Endodermal cell (in vitro differentiated cells): ENCODE measurements at regions not wholly inside any gene's neighbourhood (a gene's known extent, or its start where the extent isn't known, plus 50 kb on each side); places are given as distances from the start of the nearest gene placed in this dataset.

Experiments
- DNase-seq: peaks from one replicate; pipeline ENCODE4 v3.0.0-alpha.2; 2017
- H3K27ac ChIP-seq: 2 replicates; pipeline ENCODE4 v1.5.1; 2013; ENCODE audit warnings: mild to moderate bottlenecking, low read depth, low read length, moderate library complexity
- H3K27me3 ChIP-seq: 2 replicates; pipeline ENCODE4 v1.6.1; 2013; ENCODE audit warnings: mild to moderate bottlenecking, low read length, moderate library complexity; ENCODE audit not compliant: insufficient read depth, control insufficient read depth, poor library complexity, severe bottlenecking
- H3K36me3 ChIP-seq: 2 replicates; pipeline ENCODE4 v1.7.0; 2013; ENCODE audit warnings: mild to moderate bottlenecking, low read length, moderate library complexity; ENCODE audit not compliant: control insufficient read depth, insufficient read depth
- H3K4me1 ChIP-seq: one replicate; pipeline ENCODE4 v1.7.0; 2013; ENCODE audit warnings: low read length; ENCODE audit not compliant: control insufficient read depth, insufficient read depth
- H3K4me3 ChIP-seq: 2 replicates; pipeline ENCODE4 v1.5.1; 2013; ENCODE audit warnings: mild to moderate bottlenecking, low read length, moderate library complexity
- H3K9ac ChIP-seq: 2 replicates; pipeline ENCODE4 v1.6.1; 2013; ENCODE audit warnings: mild to moderate bottlenecking, low read length, moderate library complexity; ENCODE audit not compliant: poor library complexity, severe bottlenecking; ENCODE audit errors: extremely low read depth
- H3K9me3 ChIP-seq: 2 replicates; pipeline ENCODE4 v1.6.1; 2013; ENCODE audit warnings: mild to moderate bottlenecking, low read length, moderate library complexity; ENCODE audit not compliant: control insufficient read depth
- H3K27ac Mint-ChIP-seq: 2 replicates; pipeline ENCODE4 v1.8.0; 2020; ENCODE audit warnings: mixed read lengths
- H3K27me3 Mint-ChIP-seq: 2 replicates; pipeline ENCODE4 v1.8.0; 2021; ENCODE audit warnings: mild to moderate bottlenecking, mixed read lengths; ENCODE audit not compliant: insufficient read depth
- H3K36me3 Mint-ChIP-seq: 2 replicates; pipeline ENCODE4 v1.8.0; 2020; ENCODE audit warnings: low read depth, mixed read lengths
- H3K4me1 Mint-ChIP-seq: 2 replicates; pipeline ENCODE4 v1.8.0; 2020; ENCODE audit warnings: mixed read lengths
- H3K4me3 Mint-ChIP-seq: 2 replicates; pipeline ENCODE4 v1.8.0; 2020; ENCODE audit warnings: mild to moderate bottlenecking, moderate library complexity, mixed read lengths
- H3K9me3 Mint-ChIP-seq: 2 replicates; pipeline ENCODE4 v1.8.0; 2020; ENCODE audit warnings: mild to moderate bottlenecking, mixed read lengths
- WGBS, 2 experiments: methylation state at CpG; one replicate each; pipeline versions ENCODE4 v1.1.5 to v1.1.7; 2013; ENCODE audit warnings: missing lambda C conversion rate in 2 of 2, mixed read lengths in 1 of 2; ENCODE audit not compliant: insufficient coverage in 1 of 2, insufficient read length in 1 of 2; 5-methylcytosine and 5-hydroxymethylcytosine counted together
- TF ChIP-seq, protein P1 (sequence below): fragments of 200-600 bp; sonication (generic); conservative IDR thresholded peaks from 2 replicates; pipeline ENCODE4 v1.5.0; 2021; ENCODE audit warnings: antibody characterized with exemption, mild to moderate bottlenecking

DNA sequence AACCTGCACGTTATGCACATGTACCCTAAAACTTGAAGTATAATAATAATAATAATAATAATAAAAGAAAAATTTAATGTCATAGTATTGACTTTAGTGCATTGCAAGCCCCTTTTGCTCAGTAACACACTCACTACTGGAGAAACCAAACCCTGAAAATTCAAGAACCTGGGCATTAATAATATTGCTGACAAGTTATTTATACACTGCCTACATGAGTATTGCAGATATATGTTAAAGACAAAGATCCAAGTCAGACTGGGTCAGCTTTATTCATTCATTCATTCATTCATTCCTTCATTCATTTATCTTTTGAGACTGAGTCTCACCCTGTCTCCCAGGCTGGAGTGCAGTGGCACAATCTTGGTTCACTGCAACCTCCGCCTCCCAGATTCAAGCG, 1711.2 kb downstream of the TP53TG3F start:
- no peak overlapping the region for H3K4me3 ChIP-seq
- 80 to 85% methylated on average over 1 to 2 of the region's 3 CpGs for WGBS, 2 experiments
- Mint-ChIP-seq H3K27me3 (no peaks in the 10 kb centered on the region), H3K4me3 (no peak overlapping the region), H3K36me3 (no peaks in the 10 kb centered on the region), H3K9me3 (peaks cover 73% of the 10 kb centered on the region), H3K27ac (no peak overlapping the region), H3K4me1 (no peaks in the 10 kb centered on the region)
- DNase-seq, result no peak
- TF ChIP-seq, protein P1, sequence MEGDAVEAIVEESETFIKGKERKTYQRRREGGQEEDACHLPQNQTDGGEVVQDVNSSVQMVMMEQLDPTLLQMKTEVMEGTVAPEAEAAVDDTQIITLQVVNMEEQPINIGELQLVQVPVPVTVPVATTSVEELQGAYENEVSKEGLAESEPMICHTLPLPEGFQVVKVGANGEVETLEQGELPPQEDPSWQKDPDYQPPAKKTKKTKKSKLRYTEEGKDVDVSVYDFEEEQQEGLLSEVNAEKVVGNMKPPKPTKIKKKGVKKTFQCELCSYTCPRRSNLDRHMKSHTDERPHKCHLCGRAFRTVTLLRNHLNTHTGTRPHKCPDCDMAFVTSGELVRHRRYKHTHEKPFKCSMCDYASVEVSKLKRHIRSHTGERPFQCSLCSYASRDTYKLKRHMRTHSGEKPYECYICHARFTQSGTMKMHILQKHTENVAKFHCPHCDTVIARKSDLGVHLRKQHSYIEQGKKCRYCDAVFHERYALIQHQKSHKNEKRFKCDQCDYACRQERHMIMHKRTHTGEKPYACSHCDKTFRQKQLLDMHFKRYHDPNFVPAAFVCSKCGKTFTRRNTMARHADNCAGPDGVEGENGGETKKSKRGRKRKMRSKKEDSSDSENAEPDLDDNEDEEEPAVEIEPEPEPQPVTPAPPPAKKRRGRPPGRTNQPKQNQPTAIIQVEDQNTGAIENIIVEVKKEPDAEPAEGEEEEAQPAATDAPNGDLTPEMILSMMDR, result no peak
- H3K27me3 ChIP-seq, result no peaks in the 10 kb centered on the region
- H3K36me3 ChIP-seq, result no peaks in the 10 kb centered on the region
- H3K27ac ChIP-seq, result no peak overlapping the region
- H3K4me1 ChIP-seq, result no peaks in the 10 kb centered on the region
- H3K9ac ChIP-seq, result no peak overlapping the region
- H3K9me3 ChIP-seq, result peaks cover 29% of the 10 kb centered on the region

DNA sequence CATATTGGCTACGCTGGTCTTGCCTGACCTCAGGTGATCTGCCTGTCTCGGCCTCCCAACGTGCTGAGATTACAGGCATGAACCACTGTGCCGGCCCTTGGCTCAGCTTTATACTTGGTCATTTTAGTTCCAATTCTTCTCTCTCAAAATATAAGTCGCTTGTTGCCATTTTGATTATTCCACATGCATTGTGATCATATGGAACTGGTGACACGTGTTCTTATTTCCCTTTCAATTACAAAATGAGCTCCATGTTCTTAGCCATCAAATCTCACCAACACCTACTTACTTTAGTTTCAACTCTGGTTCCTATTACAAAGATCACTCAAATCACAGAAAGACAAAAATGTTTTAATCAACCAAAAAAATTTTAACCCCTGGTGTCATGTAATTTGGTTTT, 1711.7 kb downstream of the TP53TG3F start:
- WGBS, 2 experiments, result 65 to 77% methylated on average over 6 of the region's 6 CpGs
- peaks cover 29% of the 10 kb centered on the region for H3K9me3 ChIP-seq
- no peak overlapping the region for H3K27ac ChIP-seq
- no peak overlapping the region for H3K9ac ChIP-seq
- no peaks in the 10 kb centered on the region for H3K36me3 Mint-ChIP-seq
- TF ChIP-seq, protein P1, result no peak
- no peaks in the 10 kb centered on the region for H3K36me3 ChIP-seq
- no peaks in the 10 kb centered on the region for H3K27me3 Mint-ChIP-seq
- H3K4me3 ChIP-seq, result no peak overlapping the region
- no peaks in the 10 kb centered on the region for H3K27me3 ChIP-seq
- H3K4me1 Mint-ChIP-seq, result no peaks in the 10 kb centered on the region
- no peak overlapping the region for H3K27ac Mint-ChIP-seq
- H3K4me1 ChIP-seq, result no peaks in the 10 kb centered on the region
- H3K9me3 Mint-ChIP-seq, result peaks cover 72% of the 10 kb centered on the region
- H3K4me3 Mint-ChIP-seq, result no peak overlapping the region
- DNase-seq, result no peak

DNA sequence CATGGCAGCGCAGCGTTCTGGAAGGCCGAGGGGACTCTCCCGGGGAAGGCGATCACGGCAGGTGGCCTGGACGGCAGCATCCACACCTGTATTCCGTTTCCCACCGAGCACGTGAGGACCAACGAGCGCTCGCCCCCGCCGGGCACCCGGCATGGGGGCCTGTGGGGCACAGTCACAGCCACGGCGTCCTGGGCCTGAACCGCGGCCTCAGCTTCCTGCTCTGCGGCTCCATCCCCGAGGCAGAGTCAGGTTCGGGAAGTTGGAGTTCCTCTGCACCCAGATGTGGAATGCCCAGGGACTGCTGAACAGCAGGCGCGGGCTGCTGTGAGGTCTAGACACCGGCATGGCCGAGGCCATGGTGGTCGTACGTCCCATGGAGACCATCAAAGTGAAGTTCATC, 1713.9 kb downstream of the TP53TG3F start:
- no peak overlapping the region for H3K27ac ChIP-seq
- no peaks in the 10 kb centered on the region for H3K4me1 ChIP-seq
- H3K9me3 Mint-ChIP-seq, result peaks cover 70% of the 10 kb centered on the region
- no peaks in the 10 kb centered on the region for H3K4me1 Mint-ChIP-seq
- no peaks in the 10 kb centered on the region for H3K36me3 ChIP-seq
- no peak overlapping the region for H3K4me3 ChIP-seq
- peaks cover 40% of the 10 kb centered on the region for H3K9me3 ChIP-seq
- TF ChIP-seq, protein P1, result no peak
- 94% methylated on average over 13 to 29 of the region's 29 CpGs for WGBS, 2 experiments
- no peaks in the 10 kb centered on the region for H3K27me3 Mint-ChIP-seq
- no peak overlapping the region for H3K27ac Mint-ChIP-seq
- H3K4me3 Mint-ChIP-seq, result no peak overlapping the region
- H3K9ac ChIP-seq, result no peak overlapping the region
- H3K27me3 ChIP-seq, result no peaks in the 10 kb centered on the region
- H3K36me3 Mint-ChIP-seq, result no peaks in the 10 kb centered on the region
- DNase-seq, result no peak
